ENCODE measurements at regions not wholly inside any gene's neighbourhood (a gene's known extent, or its start where the extent isn't known, plus 50 kb on each side); places are given as distances from the start of the nearest gene placed in this dataset.

GRCh38 chr6:165077876-165078275, 231.5 kb downstream of the C6orf118 start:
- no peak for DNase-seq

DNA sequence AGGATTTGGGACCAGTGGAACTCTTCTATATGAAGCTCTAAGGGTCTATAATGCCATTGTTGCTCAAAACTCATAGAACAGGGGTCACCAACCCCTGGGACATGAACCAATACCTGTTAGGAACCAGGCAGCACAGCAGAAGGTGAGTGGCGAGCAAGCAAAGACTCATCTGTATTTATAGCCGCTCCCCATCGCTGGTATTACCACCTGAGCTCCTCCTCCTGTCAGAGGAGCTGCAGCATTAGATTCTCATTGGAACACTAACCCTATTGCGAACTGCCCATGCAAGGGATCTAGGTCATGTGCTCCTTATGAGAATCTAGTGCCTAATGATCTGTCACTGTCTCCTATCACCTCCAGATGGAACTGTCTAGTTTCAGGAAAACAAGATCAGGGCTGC, 237.5 kb downstream of the C6orf118 start:
- no peak for DNase-seq

DNA sequence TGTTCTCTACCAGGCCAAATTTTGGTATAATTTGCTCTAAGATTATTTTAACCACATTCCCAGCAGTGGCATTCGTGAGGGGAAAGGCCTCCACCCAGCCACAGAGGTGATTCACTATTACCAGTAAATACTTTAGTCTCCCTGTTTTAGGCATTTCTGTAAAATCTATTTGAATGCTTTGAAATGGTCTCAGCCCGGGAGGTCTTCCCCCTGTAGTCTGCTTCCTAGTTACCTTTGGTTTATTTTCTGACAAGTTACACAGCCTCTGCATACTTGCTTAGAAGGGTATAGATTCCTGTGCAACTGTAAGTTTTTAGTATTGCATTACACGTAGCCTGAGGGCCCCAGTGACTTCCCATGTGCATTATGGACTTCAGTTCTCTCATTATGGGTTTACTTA, 248.7 kb downstream of the C6orf118 start:
- no peak for DNase-seq

DNA sequence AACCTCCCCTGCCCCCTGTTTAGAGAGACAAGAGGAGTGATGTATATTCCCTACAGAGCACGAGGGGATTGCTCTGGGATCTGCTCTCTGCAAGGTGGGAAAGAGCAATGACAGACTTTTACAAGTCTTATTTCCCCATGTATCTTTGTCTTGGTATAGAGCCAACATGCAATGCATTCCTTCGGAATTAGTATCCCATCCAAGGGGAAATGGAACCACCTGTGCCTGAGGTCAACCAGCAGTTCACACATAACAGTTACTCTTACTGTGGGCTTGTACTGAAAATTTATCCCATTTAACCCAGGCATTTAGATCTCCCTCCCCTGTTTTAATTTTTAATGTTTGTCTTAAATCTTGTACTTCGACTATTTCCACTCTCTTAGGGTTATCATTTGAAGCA, 250.4 kb downstream of the C6orf118 start:
- DNase-seq: no peak

GRCh38 chr6:165056292-165056691, 253.1 kb downstream of the C6orf118 start:
- DNase-seq: no peak

DNA sequence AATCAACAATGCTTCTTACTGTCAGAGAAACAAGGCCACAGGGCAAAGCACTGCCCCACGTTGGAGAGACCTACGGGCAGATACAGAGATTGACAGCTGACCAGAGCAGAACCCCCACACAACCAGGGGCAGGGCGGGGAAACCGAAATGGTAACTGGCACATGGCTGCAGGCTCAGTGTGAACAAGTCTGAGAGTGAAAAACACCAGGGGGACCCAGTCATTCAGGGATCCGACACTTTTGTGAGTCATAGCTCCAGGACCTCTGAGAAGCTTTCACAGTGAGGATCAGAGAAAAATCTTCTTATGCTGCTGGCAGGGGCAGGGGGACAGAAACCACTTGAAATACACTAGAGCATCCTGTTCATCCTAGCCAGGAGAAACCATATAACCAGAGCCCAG, 254.2 kb downstream of the C6orf118 start:
- DNase-seq: no peak

GRCh38 chr6:165052561-165053480, 256.6 kb downstream of the C6orf118 start:
- DNase-seq: no peak

DNA sequence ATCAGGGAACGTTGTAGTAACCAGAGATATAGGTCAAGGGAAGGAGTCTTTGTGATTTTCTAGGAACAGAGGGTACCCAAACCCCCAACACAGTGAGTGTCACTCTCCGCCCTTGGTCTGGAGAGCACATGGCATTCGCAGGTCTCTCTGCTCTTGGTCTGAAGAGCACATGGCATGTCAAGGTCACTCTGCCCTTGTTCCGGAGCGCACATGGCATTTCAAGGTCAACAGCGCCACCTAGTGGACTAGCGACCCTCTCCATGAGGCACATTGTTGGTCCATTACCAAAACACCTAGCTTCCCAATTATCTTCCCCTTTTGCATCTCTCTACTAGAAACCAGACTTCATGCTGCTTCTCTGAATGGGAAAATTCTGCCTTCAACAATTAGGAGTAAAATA, 260.0 kb downstream of the C6orf118 start:
- peak; percentile 49 for DNase-seq

DNA sequence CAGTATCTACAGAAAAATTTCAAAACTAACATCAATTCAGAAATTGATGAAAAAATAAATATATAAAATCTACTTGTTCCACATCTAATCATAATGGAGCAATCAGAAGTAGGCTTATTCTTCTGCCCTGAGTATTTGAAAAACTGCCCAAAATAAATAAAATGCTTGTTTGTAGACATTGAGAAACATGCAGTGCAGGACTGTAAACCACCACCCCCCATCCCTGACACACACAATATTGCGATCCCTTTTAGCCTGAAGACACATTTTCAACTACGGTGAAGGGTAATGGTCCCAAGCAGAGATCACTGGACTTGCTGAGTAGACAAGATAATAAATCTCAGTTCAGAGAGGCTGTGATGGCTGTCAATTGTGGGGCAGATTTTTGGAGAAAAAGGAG, 261.5 kb downstream of the C6orf118 start:
- no peak for DNase-seq

GRCh38 chr6:165045631-165046030, 263.8 kb downstream of the C6orf118 start:
- no peak for DNase-seq

GRCh38 chr6:165042912-165043311, 266.5 kb downstream of the C6orf118 start:
- no peak for DNase-seq

DNA sequence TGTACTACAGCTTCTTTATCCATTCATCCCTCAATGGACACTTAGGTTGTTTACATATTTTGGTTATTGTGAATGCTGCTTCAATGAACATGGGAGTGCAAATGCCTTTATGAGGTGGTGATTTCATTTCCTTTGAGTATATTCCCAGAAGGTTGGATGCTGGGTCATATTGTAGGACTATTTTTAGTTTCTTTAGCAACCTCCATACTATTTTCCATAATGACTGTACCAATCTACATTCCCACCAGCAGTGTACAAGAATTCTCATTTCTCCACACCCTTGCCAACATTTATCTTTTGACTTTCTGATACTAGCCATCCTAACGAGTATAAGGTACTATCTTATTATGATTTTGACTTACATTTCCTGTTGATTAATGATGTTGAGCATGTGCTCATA, 269.0 kb downstream of the C6orf118 start:
- DNase-seq: no peak

DNA sequence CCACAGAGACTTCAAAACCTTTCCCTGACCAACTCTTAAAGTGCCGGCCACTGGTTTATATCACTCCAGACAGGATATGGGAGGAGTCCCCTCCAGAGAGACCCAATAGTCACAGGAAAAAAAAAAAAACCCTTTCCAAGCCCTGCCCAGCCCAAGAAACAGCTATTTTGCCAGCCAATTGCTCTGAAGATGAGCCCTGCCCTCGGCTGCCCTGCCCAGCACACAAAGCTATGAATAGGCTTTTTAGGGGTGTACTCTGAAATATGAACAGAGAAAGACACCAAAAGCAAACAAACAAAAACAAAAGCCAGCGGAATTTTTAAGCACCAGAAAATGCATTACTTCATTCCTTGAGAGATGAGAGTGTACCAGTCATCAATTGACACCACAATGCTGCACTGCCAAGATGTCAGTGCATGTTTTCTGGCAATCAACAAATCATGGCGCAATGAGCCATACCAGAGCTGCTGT, 275.1 kb downstream of the C6orf118 start:
- no peak for DNase-seq

DNA sequence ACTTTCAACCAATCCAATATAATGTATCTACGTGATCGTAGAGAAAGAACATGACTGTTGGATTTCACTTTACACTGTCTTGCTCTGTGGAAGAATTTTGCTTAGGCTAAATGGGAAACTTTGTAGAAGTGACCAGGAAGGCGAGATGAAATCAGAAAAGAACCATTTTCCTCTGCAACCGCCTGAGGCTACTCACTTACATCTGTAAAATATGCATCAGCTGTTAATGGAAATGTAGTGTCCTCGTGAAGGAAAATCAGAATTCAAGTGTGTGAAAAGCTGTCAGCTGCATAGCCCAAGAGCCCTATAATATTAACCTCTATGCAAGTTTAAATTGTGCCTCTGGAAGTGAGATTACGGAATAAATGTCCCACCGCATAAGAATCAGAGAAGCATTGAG, 277.9 kb downstream of the C6orf118 start:
- DNase-seq: no peak

DNA sequence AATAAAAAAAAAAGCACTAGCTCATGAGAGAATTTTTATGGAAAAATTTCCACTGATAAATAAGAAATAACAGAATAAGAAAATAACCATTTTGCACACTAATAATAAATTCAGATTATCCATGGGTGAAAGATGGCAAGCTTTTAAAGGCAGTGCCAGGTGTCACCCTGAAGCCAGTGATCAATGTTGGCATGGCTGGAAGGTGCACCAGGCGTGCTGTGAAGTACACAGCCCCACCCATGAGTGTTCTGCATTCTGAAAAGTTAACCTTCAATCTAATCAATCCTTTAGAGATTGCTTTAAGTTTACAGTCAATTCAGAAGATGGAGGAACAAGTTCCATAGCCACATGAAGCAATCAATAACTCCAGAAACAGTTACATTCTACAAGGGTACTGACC, 284.4 kb downstream of the C6orf118 start:
- DNase-seq: no peak

- DNase-seq: no peak
Observed at GRCh38 chr6:165019681-165020080, 289.7 kb downstream of the C6orf118 start.

DNA sequence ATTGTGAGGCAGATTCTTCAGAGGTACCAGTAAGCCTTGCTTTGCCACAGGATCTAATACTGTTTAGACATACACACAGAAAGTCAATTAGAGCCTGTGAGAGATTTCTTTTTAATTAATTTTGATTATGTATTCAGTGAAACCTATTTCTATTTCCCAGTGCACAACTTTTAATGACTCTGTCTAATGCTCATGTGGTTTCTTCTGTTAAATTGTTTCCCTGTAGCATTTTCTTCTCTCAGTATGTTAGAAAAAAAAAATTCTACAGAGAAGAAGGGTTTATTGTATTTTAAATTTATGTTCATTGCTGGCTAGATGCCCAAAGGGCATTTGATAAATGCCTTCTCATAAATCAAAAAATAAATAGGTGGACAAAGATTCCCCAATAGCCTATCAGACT, 293.7 kb downstream of the C6orf118 start:
- DNase-seq: no peak

GRCh38 chr6:165013701-165014100, 295.7 kb downstream of the C6orf118 start:
- DNase-seq: no peak

DNA sequence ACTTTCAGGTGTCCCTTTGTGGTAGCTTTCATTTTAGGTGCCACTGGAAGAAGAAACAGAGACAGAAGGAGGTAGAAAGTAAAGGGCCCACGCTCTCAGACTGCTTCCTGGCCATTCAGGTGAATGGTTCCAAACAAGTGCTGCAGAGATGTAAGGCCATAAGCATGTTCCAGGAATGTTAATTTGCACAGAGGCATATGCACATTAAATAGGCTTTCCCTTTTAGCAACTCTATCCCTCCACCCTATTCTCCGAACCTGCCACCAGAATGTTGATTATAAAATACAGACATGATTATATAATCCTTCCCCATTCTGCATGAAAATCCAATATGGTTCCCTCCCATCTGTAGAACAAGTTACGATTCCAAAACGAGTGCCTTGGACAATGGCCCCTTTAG, 297.2 kb downstream of the C6orf118 start:
- no peak for DNase-seq

- DNase-seq: no peak
Observed at GRCh38 chr6:165010556-165011535, 298.6 kb downstream of the C6orf118 start.

DNA sequence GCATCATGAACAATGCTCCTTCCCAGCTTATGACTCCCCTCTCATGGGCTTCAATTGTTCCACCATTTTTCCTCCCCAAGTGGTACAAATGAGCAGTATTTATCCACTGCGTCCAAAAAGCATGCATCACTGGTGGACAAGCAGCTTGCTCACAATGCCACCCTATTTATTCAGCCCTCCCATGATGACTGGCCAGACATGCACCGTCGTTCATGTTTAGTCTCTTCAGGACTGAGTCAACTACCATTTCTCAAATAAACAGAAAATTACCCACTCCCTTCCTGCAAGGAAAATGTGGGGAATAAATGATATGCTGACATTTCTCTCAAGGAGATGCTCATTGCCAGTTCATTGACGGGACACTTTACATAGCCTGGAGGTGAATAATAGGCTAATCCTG, 300.4 kb downstream of the C6orf118 start:
- no peak for DNase-seq

GRCh38 chr6:165002866-165003265, 306.5 kb downstream of the C6orf118 start:
- DNase-seq: no peak

- DNase-seq: no peak
Observed at GRCh38 chr6:165002358-165002757, 307.0 kb downstream of the C6orf118 start.
